ENCODE measurements at regions not wholly inside any gene's neighbourhood (a gene's known extent, or its start where the extent isn't known, plus 50 kb on each side); places are given as distances from the start of the nearest gene placed in this dataset.

DNA sequence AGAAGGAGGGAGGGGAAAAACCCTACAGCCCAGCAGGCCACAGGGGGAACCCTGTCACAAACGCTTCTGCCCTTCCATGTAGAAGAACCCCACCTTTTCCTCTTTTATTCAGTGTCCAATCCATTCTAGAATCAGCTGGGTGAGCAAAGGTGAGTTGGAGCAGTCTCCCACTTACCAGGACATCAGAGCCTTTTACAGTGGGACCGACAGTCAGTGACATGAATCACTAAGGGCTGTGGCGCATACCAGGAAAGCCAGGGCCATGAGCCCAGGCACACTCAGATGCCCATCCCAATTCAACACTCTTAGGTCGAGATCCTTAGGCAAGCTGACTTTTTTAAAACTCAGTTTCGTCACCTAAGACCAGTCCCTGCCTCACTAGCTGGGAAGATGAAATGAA, 146.1 kb downstream of the AQP9 start:
- TF ChIP-seq, protein P1, sequence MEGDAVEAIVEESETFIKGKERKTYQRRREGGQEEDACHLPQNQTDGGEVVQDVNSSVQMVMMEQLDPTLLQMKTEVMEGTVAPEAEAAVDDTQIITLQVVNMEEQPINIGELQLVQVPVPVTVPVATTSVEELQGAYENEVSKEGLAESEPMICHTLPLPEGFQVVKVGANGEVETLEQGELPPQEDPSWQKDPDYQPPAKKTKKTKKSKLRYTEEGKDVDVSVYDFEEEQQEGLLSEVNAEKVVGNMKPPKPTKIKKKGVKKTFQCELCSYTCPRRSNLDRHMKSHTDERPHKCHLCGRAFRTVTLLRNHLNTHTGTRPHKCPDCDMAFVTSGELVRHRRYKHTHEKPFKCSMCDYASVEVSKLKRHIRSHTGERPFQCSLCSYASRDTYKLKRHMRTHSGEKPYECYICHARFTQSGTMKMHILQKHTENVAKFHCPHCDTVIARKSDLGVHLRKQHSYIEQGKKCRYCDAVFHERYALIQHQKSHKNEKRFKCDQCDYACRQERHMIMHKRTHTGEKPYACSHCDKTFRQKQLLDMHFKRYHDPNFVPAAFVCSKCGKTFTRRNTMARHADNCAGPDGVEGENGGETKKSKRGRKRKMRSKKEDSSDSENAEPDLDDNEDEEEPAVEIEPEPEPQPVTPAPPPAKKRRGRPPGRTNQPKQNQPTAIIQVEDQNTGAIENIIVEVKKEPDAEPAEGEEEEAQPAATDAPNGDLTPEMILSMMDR (IDR thresholded peaks at IDR 0.05): no peak
- TF ChIP-seq POLR2AphosphoS5 (IDR thresholded peaks at IDR 0.05; ENCODE audit: insufficient read depth in 1 of 2, low read depth in 1 of 2): no peak
